ENCODE measurements at regions not wholly inside any gene's neighbourhood (a gene's known extent, or its start where the extent isn't known, plus 50 kb on each side); places are given as distances from the start of the nearest gene placed in this dataset.

DNA sequence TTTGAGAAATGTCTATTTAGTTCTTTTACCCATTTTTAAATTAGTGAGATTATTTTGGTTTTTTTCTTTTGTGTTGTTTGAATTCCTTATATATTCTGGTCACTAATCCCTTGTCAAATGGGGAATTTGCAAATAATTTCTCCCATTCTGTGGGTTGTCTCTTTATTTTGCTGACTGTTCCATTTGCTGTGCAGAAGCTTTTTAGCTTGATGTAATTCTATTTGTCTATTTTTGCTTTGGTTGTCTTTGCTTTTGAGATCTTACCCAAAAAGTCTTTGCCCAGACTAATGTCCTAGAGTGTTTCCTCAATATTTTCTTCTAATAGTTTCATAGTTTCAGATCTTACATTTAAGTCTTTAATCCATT lies 472.9 kb downstream of the TBL1XR1 start:
- TF ChIP-seq, protein P1, sequence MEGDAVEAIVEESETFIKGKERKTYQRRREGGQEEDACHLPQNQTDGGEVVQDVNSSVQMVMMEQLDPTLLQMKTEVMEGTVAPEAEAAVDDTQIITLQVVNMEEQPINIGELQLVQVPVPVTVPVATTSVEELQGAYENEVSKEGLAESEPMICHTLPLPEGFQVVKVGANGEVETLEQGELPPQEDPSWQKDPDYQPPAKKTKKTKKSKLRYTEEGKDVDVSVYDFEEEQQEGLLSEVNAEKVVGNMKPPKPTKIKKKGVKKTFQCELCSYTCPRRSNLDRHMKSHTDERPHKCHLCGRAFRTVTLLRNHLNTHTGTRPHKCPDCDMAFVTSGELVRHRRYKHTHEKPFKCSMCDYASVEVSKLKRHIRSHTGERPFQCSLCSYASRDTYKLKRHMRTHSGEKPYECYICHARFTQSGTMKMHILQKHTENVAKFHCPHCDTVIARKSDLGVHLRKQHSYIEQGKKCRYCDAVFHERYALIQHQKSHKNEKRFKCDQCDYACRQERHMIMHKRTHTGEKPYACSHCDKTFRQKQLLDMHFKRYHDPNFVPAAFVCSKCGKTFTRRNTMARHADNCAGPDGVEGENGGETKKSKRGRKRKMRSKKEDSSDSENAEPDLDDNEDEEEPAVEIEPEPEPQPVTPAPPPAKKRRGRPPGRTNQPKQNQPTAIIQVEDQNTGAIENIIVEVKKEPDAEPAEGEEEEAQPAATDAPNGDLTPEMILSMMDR (IDR thresholded peaks at IDR 0.05 in 4 of 5, conservative IDR thresholded peaks at IDR 0.05 in 1 of 5) = no peak
- no peak for TF ChIP-seq POLR2A (IDR thresholded peaks at IDR 0.05)

Data from gastrocnemius medialis (tissue), 4 donors.